SU-DHL-6 (cell line): ENCODE measurements at regions not wholly inside any gene's neighbourhood (a gene's known extent, or its start where the extent isn't known, plus 50 kb on each side); places are given as distances from the start of the nearest gene placed in this dataset.

ENCODE experiments used
- CTCF ChIP-seq: fragments of 200-600 bp; sonication (generic); IDR thresholded peaks from one replicate; pipeline ENCODE4 v1.5.1; 2017; ENCODE audit warnings: antibody characterized with exemption, mild to moderate bottlenecking, low read length, moderate library complexity; ENCODE audit not compliant: insufficient read depth, poor library complexity, severe bottlenecking
- EZH2phosphoT487 ChIP-seq: fragments of 200-600 bp; sonication (generic), shearing (Covaris generic); conservative IDR thresholded peaks from 2 replicates; pipeline ENCODE4 v1.6.1; 2018; ENCODE audit warnings: mild to moderate bottlenecking, antibody characterized with exemption, low read length, moderate library complexity, mixed read lengths

GRCh38 chr1:68675336-68675735 lies 178.5 kb upstream of the DEPDC1 start:
- TF ChIP-seq CTCF (no peak), EZH2phosphoT487 (no peak)
